GM10847 (cell line): ENCODE measurements at regions not wholly inside any gene's neighbourhood (a gene's known extent, or its start where the extent isn't known, plus 50 kb on each side); places are given as distances from the start of the nearest gene placed in this dataset.

Experiments used
- POLR2A ChIP-seq: IDR thresholded peaks from 2 replicates; pipeline ENCODE4 v1.6.1; 2011; ENCODE audit not compliant: insufficient read length; ENCODE audit errors: extremely low read depth

DNA sequence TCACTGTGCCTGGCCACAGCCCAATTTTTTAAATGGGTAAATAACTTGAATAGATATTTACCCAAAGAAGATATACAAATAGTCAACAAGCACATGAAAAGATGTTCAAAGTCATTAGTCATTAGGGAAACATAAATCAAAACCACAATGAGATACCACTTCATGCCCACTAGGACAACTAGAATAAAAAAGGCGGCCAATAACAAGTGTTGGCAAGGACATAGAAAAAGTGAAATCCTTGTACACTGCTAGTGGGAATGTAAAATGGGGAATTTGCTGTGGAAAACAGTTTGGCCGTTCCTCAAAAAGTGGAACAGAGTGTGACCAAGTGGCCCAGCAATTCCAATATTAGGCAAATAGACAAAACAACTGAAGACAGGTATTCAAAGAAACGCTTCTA lies 270.1 kb downstream of the TFCP2L1 start:
- no peak for TF ChIP-seq POLR2A

DNA sequence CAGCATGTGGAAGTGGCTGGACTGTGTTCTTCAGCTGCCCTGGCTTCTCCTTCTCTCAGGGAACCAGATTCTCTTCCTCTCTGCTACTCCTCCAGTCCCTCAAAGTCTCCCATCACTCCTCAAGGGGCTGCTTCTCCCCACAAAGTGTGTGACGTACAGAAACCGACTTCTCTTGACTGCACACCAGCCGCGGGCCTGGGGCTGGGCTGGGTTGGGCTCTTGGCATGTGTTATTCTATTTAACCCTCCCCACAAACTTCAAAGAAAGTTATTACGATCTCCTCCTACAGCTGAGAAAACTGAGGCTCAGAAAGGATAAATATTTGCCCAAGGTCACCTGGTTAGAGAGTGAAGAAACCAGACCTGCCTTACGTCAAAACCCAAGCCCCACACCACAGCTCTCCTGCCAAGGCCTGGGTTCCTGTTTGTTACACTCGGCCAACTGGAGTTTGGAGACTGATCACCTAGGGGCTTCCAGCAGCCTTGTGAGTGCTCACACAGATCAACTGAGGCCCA lies 269.0 kb downstream of the TFCP2L1 start:
- TF ChIP-seq POLR2A, result no peak

DNA sequence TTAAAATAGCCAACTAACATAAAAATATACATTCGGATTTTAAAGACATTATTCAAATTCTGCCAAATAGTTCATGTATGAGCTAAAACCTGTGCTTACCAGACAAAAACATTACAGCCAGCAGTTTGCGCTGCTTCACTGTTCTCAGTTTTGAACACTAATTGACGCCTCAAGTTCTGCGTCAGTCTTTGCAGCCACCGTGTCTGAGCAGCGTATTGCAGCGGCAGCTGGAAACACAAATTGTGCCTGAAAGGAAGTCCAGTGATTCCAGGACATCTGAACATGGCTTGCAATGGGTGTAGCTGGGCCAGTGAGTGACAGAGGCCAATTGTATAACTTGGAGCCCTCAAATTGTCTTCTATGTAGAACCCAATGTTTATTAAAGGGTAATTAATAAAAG lies 267.6 kb downstream of the TFCP2L1 start:
- no peak for TF ChIP-seq POLR2A

DNA sequence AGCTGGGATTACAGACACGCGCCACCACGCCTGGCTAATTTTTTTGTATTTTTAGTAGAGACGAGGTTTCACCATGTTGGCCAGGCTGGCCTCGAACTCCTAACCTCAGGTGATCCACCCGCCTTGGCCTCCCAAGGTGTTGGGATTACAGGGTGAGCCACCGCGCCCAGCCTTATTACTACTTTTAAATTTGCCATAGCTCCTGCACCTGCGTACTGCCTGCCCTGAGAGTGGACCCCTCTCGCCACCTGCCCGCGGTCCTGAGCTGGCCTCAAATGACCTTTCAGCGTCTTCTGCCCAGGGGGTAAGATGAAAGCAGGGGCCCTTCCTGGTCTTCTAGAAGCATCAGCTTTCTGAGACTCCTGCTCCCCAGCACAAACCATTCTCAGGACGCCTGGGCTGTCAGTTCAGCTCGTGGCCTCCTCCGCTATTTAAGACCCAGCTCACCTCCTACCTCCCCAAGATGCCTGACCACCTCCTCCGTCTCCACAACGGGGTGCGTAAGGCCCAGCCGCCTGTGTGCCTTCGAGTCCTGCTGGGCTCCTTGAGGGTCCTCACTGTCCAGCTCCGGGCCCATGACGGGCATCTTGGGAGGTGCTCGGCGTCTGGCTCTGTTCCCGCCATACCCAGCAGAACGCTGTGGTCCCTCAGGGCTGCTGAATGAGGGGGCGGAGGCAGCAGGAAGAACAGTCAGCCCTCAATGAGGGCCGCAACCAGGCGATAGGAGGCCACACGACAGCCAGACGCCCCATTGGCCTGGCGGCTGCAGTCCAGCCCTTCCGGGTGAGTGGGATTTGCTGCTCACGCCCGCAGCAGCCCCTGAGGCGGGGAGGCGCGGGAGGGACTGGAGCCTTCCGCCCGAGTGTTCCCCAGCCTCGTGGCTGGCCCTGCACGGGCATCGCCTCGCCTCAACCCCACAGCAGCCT lies 266.6 kb downstream of the TFCP2L1 start:
- TF ChIP-seq POLR2A, result no peak

DNA sequence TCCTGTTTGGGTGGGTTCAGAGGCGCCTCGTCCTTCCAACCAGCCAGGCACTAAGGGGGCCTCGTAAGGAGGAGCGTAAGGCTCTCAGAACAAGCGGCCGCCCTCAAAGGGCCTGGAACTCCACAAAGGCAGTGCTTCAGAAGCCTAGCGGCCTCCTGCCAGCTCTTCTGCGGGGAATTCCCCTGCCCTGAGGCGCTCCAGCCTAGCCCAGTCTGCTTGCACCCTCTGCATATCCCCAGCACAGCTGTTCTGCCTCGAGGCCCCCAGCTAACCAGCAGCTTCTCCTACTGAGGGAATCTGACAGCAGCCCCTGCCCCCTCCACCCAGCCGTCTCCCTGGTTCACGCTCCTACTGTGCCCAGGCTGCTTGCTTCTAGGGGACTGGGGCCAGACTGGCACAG lies 265.9 kb downstream of the TFCP2L1 start:
- TF ChIP-seq POLR2A, result no peak

DNA sequence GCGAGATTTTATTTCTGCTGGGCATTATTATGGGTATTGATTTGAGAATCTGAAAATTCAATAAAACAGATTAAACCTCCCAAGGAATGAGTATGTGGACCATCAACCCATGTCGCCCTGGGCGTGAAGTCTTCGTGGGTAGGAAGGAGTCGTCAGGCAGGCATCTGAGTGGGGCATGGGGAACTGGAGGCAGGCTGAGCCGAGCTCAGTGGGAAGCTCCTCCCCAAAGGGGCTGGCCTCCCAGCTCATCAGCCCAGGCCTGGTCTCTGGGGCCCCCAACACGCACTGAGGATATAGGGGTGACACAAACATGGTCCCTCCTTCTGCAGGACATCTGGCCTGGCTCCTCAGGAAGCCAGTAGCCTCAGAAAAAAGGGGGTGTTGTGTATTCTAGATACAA lies 265.2 kb downstream of the TFCP2L1 start:
- no peak for TF ChIP-seq POLR2A

DNA sequence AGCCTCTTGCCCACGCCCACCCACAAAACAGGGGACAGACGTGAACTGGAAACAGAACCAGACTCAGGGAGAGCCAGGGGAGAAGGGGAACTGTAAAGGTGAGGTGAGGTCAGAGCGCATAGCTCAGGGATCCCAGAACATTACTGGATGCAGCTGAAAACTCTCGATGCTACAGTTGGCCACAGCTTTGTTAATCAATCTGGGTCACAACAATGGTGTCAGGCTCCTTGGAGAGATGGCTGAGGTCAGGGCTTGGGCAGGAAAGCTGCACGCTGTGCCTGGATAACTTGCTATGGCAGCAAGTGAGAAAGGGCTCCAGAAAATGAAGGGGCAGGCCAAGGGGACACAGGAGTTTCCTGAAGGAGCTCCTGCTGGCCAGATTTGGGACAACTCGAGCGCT lies 263.3 kb downstream of the TFCP2L1 start:
- no peak for TF ChIP-seq POLR2A

DNA sequence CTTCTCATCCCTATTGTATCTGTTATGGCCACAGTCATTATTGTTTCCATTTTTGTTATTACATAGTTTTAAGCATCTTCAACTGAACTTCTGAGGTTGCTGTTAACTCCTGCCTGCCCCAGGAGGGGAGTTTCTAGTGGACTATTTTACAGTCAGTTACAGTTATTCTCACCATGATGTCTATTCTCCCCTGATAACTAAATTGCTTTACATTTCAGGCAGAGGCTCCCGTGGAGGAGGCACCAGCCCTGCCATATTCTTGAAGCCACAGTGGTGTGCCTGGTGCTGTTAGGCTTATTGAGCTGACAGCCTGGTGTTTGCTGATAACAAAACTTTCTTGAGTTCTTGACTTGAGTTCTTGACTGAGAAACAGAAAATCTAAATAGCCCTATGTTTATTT lies 256.4 kb downstream of the TFCP2L1 start:
- TF ChIP-seq POLR2A, result no peak

DNA sequence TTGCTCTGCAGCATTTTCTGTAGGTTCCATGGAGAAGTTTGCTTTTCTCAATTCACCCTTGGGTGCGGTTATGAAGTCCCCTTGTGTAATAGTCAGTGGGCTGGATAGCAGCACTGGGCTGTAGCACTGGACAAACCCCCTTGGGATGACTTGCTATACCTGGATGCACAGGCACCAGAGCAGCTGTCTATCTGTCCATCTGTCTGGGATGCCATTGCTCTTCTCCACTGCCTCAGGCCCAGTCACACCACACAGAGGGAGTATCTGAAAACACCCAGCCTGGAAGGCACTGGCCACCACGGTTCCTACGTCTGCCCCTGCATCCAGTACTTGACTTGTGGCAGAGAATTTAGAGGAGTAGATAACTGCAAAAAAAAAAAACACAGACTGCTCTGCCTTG lies 254.5 kb downstream of the TFCP2L1 start:
- no peak for TF ChIP-seq POLR2A

DNA sequence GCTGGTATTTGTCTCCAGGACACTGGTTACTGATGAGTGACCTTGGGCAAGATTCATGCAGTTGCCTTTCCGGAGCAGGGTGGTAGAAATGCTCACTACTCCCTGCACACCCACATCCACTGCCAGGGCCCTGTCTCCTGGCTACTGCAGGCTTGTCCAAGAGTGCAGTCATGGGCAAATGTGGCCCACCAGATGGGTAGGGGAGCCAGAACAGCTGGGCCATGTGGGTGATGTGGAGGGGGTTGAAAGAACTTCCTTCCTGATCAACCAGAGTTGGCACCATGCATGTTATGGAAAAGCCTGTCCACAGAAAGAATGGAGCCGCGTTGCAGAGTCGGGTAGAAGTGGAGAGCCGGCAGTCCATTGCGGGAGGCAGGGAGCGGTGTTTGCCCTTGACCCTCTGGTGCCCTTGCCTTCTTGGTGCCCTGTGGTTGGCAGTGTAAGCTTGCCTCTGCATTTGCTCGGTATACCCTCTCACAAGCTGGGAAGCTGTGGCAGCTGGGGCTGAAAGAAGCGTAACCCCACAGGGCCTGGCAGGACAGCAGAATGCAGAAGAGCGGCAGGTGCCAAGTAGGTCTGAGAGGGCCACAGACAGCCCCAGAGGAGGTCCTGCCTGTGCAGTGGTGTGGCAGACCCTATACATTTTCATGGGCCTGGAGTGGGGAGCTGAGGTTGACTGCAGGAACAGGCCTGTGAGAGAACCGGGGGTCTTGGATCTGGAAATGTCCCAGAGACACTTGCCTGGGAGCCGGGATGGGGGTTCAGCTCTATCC lies 253.2 kb downstream of the TFCP2L1 start:
- no peak for TF ChIP-seq POLR2A

DNA sequence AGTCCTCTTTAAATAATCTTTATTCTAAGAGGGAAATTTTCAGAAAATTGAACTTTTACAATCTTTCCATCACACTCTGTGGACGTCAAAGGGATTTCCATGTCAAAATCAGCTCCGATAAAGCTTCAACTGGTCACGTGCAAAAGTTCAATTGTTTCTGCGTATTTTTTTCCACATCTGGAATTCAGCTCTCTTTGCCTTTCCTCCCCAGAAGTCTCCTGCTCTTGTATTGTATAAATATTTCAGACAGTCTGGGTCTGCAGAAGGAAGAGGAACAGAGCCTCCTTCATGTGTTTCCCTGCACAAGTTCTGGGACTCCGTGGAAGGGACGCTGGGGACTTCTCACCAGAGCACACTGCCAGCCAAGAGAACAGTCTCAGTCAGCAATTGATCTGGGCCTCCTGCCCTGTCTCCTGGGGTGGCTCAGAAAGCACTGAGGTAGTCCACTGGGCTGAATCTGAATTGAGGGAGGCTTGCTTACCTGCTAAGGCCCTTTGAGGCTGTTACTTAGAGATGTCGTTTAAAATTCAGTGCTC lies 251.5 kb downstream of the TFCP2L1 start:
- no peak for TF ChIP-seq POLR2A

DNA sequence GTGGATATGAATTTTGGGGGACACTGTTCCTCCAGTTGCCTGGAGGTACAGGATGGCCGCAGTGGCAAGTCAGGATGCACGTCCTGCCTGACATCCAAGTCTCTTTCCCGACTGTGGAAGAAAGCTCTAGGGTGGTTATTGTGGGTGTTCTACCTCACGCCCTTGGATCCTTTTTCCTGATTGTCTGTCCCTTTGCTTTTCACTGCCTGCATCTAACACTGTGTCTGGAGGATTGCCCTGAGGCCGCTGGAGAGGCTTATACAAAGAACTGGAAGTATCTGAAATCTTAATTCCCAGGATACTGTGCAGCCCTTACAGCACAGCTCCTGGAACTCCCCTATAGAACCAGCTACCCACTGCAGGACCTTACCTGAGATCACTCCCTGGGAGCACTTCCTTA lies 250.5 kb downstream of the TFCP2L1 start:
- TF ChIP-seq POLR2A, result no peak

DNA sequence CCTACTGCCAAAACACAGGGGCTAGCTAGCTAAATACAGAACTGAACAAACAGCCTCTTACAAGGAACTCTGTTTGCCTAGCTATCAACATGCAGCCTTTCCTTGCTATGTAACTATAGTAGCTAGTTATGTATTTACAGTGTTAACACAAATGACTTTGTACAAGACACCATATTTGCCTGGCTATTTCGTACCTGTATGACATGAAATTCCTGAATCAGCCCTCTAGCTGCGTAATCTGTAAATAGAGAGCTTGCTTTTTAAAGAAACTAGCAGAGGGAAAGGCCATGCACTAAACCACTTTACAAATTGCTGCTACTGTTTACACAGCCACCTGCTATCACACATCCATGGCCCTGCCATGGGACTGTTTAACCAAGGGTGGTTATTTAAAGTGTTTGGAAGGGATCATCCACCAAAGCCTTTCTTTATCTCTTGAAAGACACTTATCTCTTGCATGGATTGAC lies 248.7 kb downstream of the TFCP2L1 start:
- TF ChIP-seq POLR2A, result no peak

DNA sequence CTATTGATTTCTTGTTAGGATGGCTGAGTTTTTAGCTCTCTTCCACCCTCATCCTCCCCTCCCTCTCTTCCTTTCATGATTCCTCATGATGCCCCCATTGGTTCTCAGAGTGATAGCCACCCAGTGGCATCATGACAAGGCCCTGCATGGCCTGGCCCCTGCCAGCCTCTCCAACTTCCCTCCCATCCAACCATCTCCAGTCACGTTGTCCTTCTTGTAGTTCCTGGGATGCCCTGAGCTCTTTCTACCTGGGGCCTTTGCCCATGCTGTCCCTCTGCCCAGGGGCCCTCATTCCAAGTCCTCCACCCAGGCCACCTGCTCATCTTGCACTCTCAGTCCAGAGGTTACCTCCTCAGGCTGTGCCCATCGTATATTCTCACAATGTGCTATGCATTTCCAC lies 247.5 kb downstream of the TFCP2L1 start:
- no peak for TF ChIP-seq POLR2A

DNA sequence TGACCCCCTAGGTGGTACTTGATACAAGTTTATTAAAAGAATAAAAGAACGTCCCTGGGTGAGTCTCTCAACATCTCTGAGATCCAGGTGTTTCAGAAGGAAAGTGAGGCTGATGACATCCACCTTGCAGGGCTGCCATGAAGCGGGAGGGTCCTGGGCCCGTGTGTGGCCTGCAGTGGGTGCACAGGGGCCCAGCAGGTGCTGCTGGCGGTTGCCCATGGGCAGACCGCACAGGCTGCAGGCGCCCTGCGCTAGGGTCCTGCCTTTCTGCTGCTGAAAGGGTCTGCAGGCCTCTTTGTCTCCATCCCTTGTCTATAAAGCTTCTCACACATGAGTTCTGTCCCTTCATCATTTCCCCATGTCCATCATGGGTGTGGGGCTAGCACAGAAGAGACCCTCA lies 247.0 kb downstream of the TFCP2L1 start:
- no peak for TF ChIP-seq POLR2A

DNA sequence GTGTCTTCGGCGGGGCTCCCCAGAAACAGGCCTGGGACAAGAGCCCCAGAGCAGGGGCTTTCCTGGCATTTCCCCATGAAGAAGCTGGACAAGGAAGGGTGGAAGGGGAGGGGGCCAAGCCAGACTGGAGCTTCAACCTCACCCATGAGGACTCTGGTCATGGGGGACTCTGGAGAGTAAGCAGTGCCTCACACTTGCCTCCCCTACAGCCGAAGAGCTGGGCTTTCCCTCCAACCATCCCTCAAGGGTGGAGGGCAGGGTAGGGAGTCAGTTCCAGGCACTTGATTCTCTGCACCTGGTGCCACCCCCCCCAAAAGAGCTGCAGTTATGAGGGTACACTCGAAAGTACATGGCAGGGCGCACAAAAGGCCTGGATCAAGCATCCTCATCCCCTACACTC lies 246.6 kb downstream of the TFCP2L1 start:
- TF ChIP-seq POLR2A, result no peak

DNA sequence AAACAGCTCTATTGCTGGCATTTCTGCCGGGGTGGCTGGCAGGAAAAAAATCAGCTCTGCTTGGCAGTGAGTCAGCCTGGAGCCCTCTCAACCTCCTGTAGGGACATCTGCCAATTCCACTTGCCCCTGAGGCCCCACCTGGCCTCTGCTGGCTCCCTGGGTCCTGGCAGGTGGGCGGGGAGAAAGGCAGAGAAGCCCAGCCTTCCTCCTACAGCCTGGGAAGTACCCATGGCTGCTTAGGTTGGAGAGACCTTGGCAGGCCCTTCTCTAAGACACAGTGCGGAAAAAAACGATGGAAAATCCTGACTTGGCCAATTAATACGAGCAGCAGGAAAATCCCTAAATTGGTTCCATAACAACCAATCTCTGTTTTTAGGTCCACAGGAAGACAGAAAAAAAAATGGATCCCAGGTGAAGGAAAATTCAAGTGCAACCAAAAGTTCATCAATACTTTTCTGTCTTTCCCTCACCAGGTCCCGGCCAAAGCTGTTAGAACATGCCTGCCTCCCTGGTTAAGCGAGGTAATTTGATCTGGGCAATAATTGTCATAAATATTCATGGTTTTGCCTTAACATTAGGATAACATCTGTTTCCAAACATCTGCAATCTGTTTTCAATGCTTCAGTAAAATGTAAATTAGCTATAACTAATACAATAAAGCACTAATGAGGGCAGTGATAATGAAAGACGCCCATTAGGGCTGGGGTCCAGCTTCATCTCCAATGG lies 245.9 kb downstream of the TFCP2L1 start:
- no peak for TF ChIP-seq POLR2A
